GM21526 (cell line): ENCODE measurements at regions not wholly inside any gene's neighbourhood (a gene's known extent, or its start where the extent isn't known, plus 50 kb on each side); places are given as distances from the start of the nearest gene placed in this dataset.

Experiments
- ATAC-seq: cut with Tn5 transposase; IDR thresholded peaks from one replicate; pipeline ENCODE4 v1.9.1; 2021; ENCODE audit warnings: moderate library complexity; ENCODE audit not compliant: unreplicated experiment, low FRiP score

- no peak for ATAC-seq
Observed at GRCh38 chr2:242020196-242021004, 150.9 kb downstream of the RTP5 start.

- ATAC-seq: no peak
Observed at GRCh38 chr2:242022550-242023290, 153.2 kb downstream of the RTP5 start.

- no peak for ATAC-seq
Observed at GRCh38 chr2:242024751-242025355, 155.3 kb downstream of the RTP5 start.

- no peak for ATAC-seq
Observed at GRCh38 chr2:242027676-242028450, 158.3 kb downstream of the RTP5 start.

- no peak for ATAC-seq
Observed at GRCh38 chr2:242029422-242030225, 160.1 kb downstream of the RTP5 start.

- ATAC-seq: no peak
Observed at GRCh38 chr2:242030226-242030575, 160.7 kb downstream of the RTP5 start.

- ATAC-seq: no peak
Observed at GRCh38 chr2:242030858-242031257, 161.3 kb downstream of the RTP5 start.

GRCh38 chr2:242031481-242032019 is 162.0 kb downstream of the RTP5 start:
- ATAC-seq: no peak

- ATAC-seq: no peak
Observed at GRCh38 chr2:242032780-242033656, 163.5 kb downstream of the RTP5 start.

- no peak for ATAC-seq
Observed at GRCh38 chr2:242034138-242034537, 164.6 kb downstream of the RTP5 start.

- ATAC-seq: no peak
Observed at GRCh38 chr2:242034996-242035814, 165.7 kb downstream of the RTP5 start.

GRCh38 chr2:242035858-242036652 is 166.5 kb downstream of the RTP5 start:
- ATAC-seq: no peak

- ATAC-seq: no peak
Observed at GRCh38 chr2:242036653-242036950, 167.1 kb downstream of the RTP5 start.

GRCh38 chr2:242038166-242038927 is 168.8 kb downstream of the RTP5 start:
- ATAC-seq: no peak

GRCh38 chr2:242038928-242039341 is 169.4 kb downstream of the RTP5 start:
- no peak for ATAC-seq

- no peak for ATAC-seq
Observed at GRCh38 chr2:242040303-242040655, 170.8 kb downstream of the RTP5 start.

GRCh38 chr2:242040681-242041080 is 171.2 kb downstream of the RTP5 start:
- no peak for ATAC-seq
